ENCODE measurements at regions not wholly inside any gene's neighbourhood (a gene's known extent, or its start where the extent isn't known, plus 50 kb on each side); places are given as distances from the start of the nearest gene placed in this dataset.

DNA sequence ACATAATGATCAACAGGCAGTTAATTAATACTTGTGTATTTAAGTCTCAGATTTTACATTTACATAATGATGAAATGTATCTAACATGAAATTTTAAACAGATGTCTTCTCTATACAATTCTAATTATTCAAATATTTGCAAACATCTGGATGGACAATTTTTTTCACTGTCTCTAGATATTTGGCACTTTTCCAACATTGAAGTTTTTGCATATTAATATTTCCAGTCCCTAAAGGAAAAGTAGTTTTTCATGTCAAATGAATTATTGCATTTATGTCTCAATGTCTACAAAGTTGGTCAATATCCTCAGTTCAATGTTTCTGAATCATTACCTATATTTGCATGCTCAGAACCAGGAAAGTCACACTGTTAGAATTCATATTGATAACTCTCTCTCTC lies 560.9 kb upstream of the PKDCC start:
- H3K36me3 ChIP-seq (ENCODE audit: control insufficient read depth, insufficient read depth, low read length): no peaks in the 10 kb centered on the region
- no peak overlapping the region for H3K4me3 ChIP-seq (ENCODE audit: low read length)
- H3K4me1 ChIP-seq (ENCODE audit: control insufficient read depth, insufficient read depth, low read length): peaks cover 2% of the 10 kb centered on the region
- no peak overlapping the region for H3K27ac ChIP-seq (ENCODE audit: low read length)
- no peaks in the 10 kb centered on the region for H3K27me3 ChIP-seq (ENCODE audit: control insufficient read depth, insufficient read depth, low read length)
- DNase-seq: peak; percentile 38
- no peaks in the 10 kb centered on the region for H3K9me3 ChIP-seq (replicated peaks; ENCODE audit: control insufficient read depth, low read depth, low read length)

DNA sequence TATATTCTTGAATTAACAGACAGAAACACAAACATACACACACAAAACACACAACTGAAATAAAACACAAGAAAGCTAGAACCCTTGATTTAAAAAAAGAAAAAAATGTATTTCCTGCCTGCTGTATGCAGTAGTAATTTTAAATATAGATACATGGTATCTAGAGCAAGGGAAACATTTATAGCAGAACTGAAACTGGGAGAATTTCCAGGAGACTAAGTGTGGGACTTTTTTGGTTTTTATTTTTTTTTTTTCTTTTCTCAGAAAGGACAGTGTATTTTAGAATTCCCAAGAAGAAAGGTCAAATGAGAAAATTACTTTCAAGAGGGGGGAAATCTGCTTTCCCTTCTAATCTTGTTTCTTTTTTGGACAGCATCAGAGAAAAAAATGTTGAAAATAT lies 558.9 kb upstream of the PKDCC start:
- Histone ChIP-seq H3K36me3 (ENCODE audit: control insufficient read depth, insufficient read depth, low read length) (no peaks in the 10 kb centered on the region), H3K4me3 (ENCODE audit: low read length) (no peak overlapping the region), H3K4me1 (ENCODE audit: control insufficient read depth, insufficient read depth, low read length) (peaks cover 2% of the 10 kb centered on the region), H3K9me3 (replicated peaks; ENCODE audit: control insufficient read depth, low read depth, low read length) (peaks cover 4% of the 10 kb centered on the region), H3K27me3 (ENCODE audit: control insufficient read depth, insufficient read depth, low read length) (no peaks in the 10 kb centered on the region), H3K27ac (ENCODE audit: low read length) (peak overlapping the region; percentile 10)
- peak; percentile 87 for DNase-seq

DNA sequence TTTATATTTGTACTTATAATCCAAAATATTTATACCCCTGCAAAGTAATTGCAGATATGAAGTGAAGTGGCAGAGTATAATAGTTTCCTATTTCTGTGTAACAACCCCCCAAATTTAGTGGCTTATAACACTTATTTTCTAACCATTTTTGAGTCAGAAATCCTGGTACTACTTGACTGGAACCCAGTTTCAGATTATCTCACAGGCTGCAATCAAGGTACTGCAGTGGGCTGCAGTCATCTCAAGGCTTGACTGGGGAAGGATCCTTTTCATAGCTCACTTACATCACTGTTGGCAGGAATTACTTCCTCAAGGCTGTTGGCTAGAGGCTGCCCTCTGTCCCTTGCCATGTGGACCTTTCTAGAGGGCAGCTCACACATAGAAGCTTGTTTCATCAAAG lies 558.2 kb upstream of the PKDCC start:
- Histone ChIP-seq H3K4me1 (ENCODE audit: control insufficient read depth, insufficient read depth, low read length) (no peaks in the 10 kb centered on the region), H3K9me3 (replicated peaks; ENCODE audit: control insufficient read depth, low read depth, low read length) (peaks cover 11% of the 10 kb centered on the region), H3K27me3 (ENCODE audit: control insufficient read depth, insufficient read depth, low read length) (no peaks in the 10 kb centered on the region), H3K27ac (ENCODE audit: low read length) (no peak overlapping the region), H3K4me3 (ENCODE audit: low read length) (no peak overlapping the region), H3K36me3 (ENCODE audit: control insufficient read depth, insufficient read depth, low read length) (no peaks in the 10 kb centered on the region)
- DNase-seq: no peak

DNA sequence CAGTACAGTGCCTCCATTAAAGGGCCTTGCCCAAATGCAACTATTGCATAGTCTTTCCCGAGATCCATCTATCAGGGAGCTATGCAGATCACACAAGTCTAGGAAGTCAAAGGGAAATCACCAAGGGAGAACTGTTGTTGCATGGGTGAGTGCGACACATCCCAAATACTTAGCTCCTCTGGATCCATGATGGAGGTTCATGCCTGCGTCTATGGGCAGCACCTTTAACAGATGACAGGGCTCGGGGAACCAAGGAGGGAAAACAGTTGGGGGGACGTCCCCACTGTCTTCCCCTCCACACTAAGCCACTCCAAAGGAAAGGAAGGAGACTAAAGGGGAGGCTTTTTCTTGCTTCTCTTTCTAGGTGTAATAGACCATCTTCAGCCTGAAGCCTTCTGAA lies 552.8 kb upstream of the PKDCC start:
- H3K9me3 ChIP-seq (replicated peaks; ENCODE audit: control insufficient read depth, low read depth, low read length): peaks cover 50% of the 10 kb centered on the region

DNA sequence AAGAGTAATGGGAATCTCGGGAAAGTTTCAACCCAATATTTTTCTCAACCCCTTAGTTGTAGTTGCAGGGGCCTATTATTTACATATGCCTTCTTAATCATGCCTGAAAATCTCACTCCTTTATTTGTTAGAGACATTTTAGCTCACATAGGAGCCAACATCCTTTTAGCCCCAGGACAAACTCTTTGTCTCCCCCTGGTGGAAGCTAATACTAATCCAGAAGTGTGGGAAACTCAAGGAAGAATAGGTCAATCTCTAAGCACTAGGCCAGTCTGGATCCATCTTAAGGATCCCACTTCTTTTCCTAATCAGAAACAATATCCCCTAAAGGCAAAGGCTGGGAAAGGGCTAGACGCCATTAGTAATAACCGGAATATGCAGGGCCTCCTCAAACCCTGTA lies 550.9 kb upstream of the PKDCC start:
- DNase-seq: no peak
- H3K27me3 ChIP-seq (ENCODE audit: control insufficient read depth, insufficient read depth, low read length): no peaks in the 10 kb centered on the region
- no peaks in the 10 kb centered on the region for H3K36me3 ChIP-seq (ENCODE audit: control insufficient read depth, insufficient read depth, low read length)
- H3K9me3 ChIP-seq (replicated peaks; ENCODE audit: control insufficient read depth, low read depth, low read length): peaks cover 65% of the 10 kb centered on the region
- H3K27ac ChIP-seq (ENCODE audit: low read length): no peak overlapping the region
- WGBS (ENCODE audit: insufficient coverage): 100% methylated on average over 2 of the region's 3 CpGs
- H3K4me3 ChIP-seq (ENCODE audit: low read length): no peak overlapping the region
- H3K4me1 ChIP-seq (ENCODE audit: control insufficient read depth, insufficient read depth, low read length): no peaks in the 10 kb centered on the region

More for the DNA sequence above, 552.8 kb upstream of the PKDCC start:
- Histone ChIP-seq H3K36me3 (ENCODE audit: control insufficient read depth, insufficient read depth, low read length) (no peaks in the 10 kb centered on the region), H3K4me3 (ENCODE audit: low read length) (no peak overlapping the region), H3K27ac (ENCODE audit: low read length) (no peak overlapping the region), H3K27me3 (ENCODE audit: control insufficient read depth, insufficient read depth, low read length) (no peaks in the 10 kb centered on the region), H3K4me1 (ENCODE audit: control insufficient read depth, insufficient read depth, low read length) (no peaks in the 10 kb centered on the region)
- 60% methylated on average over 1 of the region's 5 CpGs for WGBS (ENCODE audit: insufficient coverage)
- DNase-seq: no peak

GRCh38 chr2:41498781-41499180 lies 549.0 kb upstream of the PKDCC start:
- no peak overlapping the region for H3K4me3 ChIP-seq (ENCODE audit: low read length)
- no peaks in the 10 kb centered on the region for H3K4me1 ChIP-seq (ENCODE audit: control insufficient read depth, insufficient read depth, low read length)
- no peaks in the 10 kb centered on the region for H3K36me3 ChIP-seq (ENCODE audit: control insufficient read depth, insufficient read depth, low read length)
- peaks cover 62% of the 10 kb centered on the region for H3K9me3 ChIP-seq (replicated peaks; ENCODE audit: control insufficient read depth, low read depth, low read length)
- no peak overlapping the region for H3K27ac ChIP-seq (ENCODE audit: low read length)
- WGBS (ENCODE audit: insufficient coverage): 93% methylated on average over 2 of the region's 3 CpGs
- no peaks in the 10 kb centered on the region for H3K27me3 ChIP-seq (ENCODE audit: control insufficient read depth, insufficient read depth, low read length)
- no peak for DNase-seq

DNA sequence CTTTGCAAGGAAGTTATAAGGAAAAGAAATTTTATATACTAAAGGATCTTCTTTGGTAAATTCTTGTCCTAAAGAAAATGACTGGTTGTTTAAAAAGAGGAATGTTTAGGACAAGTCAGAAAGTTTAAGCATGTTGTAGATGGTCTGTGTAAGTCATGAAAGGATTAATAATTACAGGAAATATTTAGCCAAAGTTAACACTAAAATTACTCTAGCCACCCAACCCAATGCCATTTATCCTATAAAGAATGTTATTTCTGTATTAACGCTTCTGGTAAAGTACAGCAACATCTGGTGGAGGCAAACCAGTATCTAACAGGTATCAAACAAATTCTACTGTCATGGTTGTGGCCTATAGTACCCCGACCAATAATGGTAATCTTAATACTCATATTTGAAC lies 546.9 kb upstream of the PKDCC start:
- no peaks in the 10 kb centered on the region for H3K27me3 ChIP-seq (ENCODE audit: control insufficient read depth, insufficient read depth, low read length)
- peaks cover 42% of the 10 kb centered on the region for H3K9me3 ChIP-seq (replicated peaks; ENCODE audit: control insufficient read depth, low read depth, low read length)
- H3K27ac ChIP-seq (ENCODE audit: low read length): no peak overlapping the region

DNA sequence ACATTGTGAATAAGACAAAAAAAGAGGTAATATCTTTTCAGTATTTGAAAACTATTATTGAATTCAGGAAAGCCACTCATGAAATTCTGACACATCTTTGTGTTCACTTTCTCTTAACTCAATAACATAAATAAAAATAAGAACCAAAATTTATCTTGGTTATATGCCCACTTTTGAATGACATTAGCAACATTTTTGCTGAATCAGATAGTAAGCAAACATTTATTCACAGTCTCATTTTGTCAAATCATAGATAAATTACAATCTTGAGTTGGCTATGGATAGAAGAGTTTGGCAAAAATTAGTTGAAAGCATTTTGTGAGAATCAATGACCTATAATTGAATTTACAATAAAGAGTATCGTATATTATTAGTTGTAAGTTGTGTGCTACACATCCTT lies 545.1 kb upstream of the PKDCC start:
- WGBS (ENCODE audit: insufficient coverage): no CpG with 5 or more reads among the region's 1 CpG
- no peaks in the 10 kb centered on the region for H3K27me3 ChIP-seq (ENCODE audit: control insufficient read depth, insufficient read depth, low read length)
- H3K4me1 ChIP-seq (ENCODE audit: control insufficient read depth, insufficient read depth, low read length): no peaks in the 10 kb centered on the region
- peaks cover 23% of the 10 kb centered on the region for H3K9me3 ChIP-seq (replicated peaks; ENCODE audit: control insufficient read depth, low read depth, low read length)
- no peaks in the 10 kb centered on the region for H3K36me3 ChIP-seq (ENCODE audit: control insufficient read depth, insufficient read depth, low read length)
- H3K4me3 ChIP-seq (ENCODE audit: low read length): no peak overlapping the region
- DNase-seq: no peak
- H3K27ac ChIP-seq (ENCODE audit: low read length): no peak overlapping the region

More for the DNA sequence above, 546.9 kb upstream of the PKDCC start:
- H3K4me1 ChIP-seq (ENCODE audit: control insufficient read depth, insufficient read depth, low read length): no peaks in the 10 kb centered on the region
- no peaks in the 10 kb centered on the region for H3K36me3 ChIP-seq (ENCODE audit: control insufficient read depth, insufficient read depth, low read length)
- no peak for DNase-seq
- WGBS (ENCODE audit: insufficient coverage): no CpG with 5 or more reads among the region's 2 CpGs
- no peak overlapping the region for H3K4me3 ChIP-seq (ENCODE audit: low read length)

- no CpG with 5 or more reads among the region's 2 CpGs for WGBS (ENCODE audit: insufficient coverage)
- H3K9me3 ChIP-seq (replicated peaks; ENCODE audit: control insufficient read depth, low read depth, low read length): peaks cover 19% of the 10 kb centered on the region
- H3K4me3 ChIP-seq (ENCODE audit: low read length): no peak overlapping the region
- no peak for DNase-seq
- H3K27ac ChIP-seq (ENCODE audit: low read length): no peak overlapping the region
- H3K4me1 ChIP-seq (ENCODE audit: control insufficient read depth, insufficient read depth, low read length): no peaks in the 10 kb centered on the region
- no peaks in the 10 kb centered on the region for H3K27me3 ChIP-seq (ENCODE audit: control insufficient read depth, insufficient read depth, low read length)
- H3K36me3 ChIP-seq (ENCODE audit: control insufficient read depth, insufficient read depth, low read length): no peaks in the 10 kb centered on the region
Observed at GRCh38 chr2:41504532-41504931, 543.3 kb upstream of the PKDCC start.

- H3K27me3 ChIP-seq (ENCODE audit: control insufficient read depth, insufficient read depth, low read length): no peaks in the 10 kb centered on the region
- no peak overlapping the region for H3K4me3 ChIP-seq (ENCODE audit: low read length)
- no peak overlapping the region for H3K27ac ChIP-seq (ENCODE audit: low read length)
- H3K36me3 ChIP-seq (ENCODE audit: control insufficient read depth, insufficient read depth, low read length): no peaks in the 10 kb centered on the region
- 30% methylated on average over 2 of the region's 4 CpGs for WGBS (ENCODE audit: insufficient coverage)
- DNase-seq: peak; percentile 29
- H3K4me1 ChIP-seq (ENCODE audit: control insufficient read depth, insufficient read depth, low read length): no peaks in the 10 kb centered on the region
- H3K9me3 ChIP-seq (replicated peaks; ENCODE audit: control insufficient read depth, low read depth, low read length): no peaks in the 10 kb centered on the region
Observed at GRCh38 chr2:41510108-41510507, 537.7 kb upstream of the PKDCC start.

- Histone ChIP-seq H3K9me3 (replicated peaks; ENCODE audit: control insufficient read depth, low read depth, low read length) (no peaks in the 10 kb centered on the region), H3K4me3 (ENCODE audit: low read length) (no peak overlapping the region), H3K27me3 (ENCODE audit: control insufficient read depth, insufficient read depth, low read length) (no peaks in the 10 kb centered on the region), H3K36me3 (ENCODE audit: control insufficient read depth, insufficient read depth, low read length) (no peaks in the 10 kb centered on the region), H3K4me1 (ENCODE audit: control insufficient read depth, insufficient read depth, low read length) (no peaks in the 10 kb centered on the region), H3K27ac (ENCODE audit: low read length) (no peak overlapping the region)
- peak; percentile 6 for DNase-seq
Observed at GRCh38 chr2:41521211-41521610, 526.6 kb upstream of the PKDCC start.

All from muscle of leg (tissue), 3 donors.